Activated CD8-positive, alpha-beta T cell treated with anti-CD3 and anti-CD28 coated beads for 36 hours (primary cell): ENCODE measurements at regions not wholly inside any gene's neighbourhood (a gene's known extent, or its start where the extent isn't known, plus 50 kb on each side); places are given as distances from the start of the nearest gene placed in this dataset.

Source experiments
- ATAC-seq: fragments of 200-7000 bp; cut with Tn5 transposase; one replicate; pipeline ENCODE4 v1.10.0; 2021; ENCODE audit warnings: mild to moderate bottlenecking, moderate library complexity
- CTCF ChIA-PET: fragments of 350-600 bp; sonication (Branson Sonifier 250); formaldehyde crosslinking; loops from one replicate; lab custom pipeline; 2021; ENCODE audit warnings: antibody characterized with exemption; lab: Charles Lee
- POLR2A ChIA-PET: fragments of 350-600 bp; sonication (Branson Sonifier 250); formaldehyde crosslinking; loops from one replicate; lab custom pipeline; 2021; ENCODE audit warnings: antibody characterized with exemption; lab: Charles Lee
- DNase-seq: peaks from one replicate; pipeline ENCODE4 v3.0.0-alpha.2; 2020
- H3K27ac Mint-ChIP-seq: one replicate; pipeline ENCODE4 v1.8.0; 2021; ENCODE audit warnings: mild to moderate bottlenecking, mixed read lengths
- H3K27me3 Mint-ChIP-seq: one replicate; pipeline ENCODE4 v1.8.0; 2021; ENCODE audit warnings: mixed read lengths
- H3K36me3 Mint-ChIP-seq: one replicate; pipeline ENCODE4 v1.8.0; 2021; ENCODE audit warnings: low read depth, mixed read lengths
- H3K4me1 Mint-ChIP-seq: one replicate; pipeline ENCODE4 v1.8.0; 2021; ENCODE audit warnings: low read depth, mixed read lengths
- H3K4me3 Mint-ChIP-seq: one replicate; pipeline ENCODE4 v1.8.0; 2021; ENCODE audit warnings: mild to moderate bottlenecking, moderate library complexity, mixed read lengths
- H3K9me3 Mint-ChIP-seq: one replicate; pipeline ENCODE4 v1.8.0; 2021; ENCODE audit warnings: mixed read lengths
- intact Hi-C: fragments of 100-400 bp; cut with micrococcal nuclease; formaldehyde crosslinking; loops from one replicate; pipeline ENCODE4 v1.10.0; 2022
- TF ChIP-seq, protein P1 (sequence below): fragments of 200-600 bp; IDR thresholded peaks from one replicate; pipeline ENCODE4 v1.8.0; 2022; ENCODE audit warnings: antibody characterized with exemption, mild to moderate bottlenecking

DNA sequence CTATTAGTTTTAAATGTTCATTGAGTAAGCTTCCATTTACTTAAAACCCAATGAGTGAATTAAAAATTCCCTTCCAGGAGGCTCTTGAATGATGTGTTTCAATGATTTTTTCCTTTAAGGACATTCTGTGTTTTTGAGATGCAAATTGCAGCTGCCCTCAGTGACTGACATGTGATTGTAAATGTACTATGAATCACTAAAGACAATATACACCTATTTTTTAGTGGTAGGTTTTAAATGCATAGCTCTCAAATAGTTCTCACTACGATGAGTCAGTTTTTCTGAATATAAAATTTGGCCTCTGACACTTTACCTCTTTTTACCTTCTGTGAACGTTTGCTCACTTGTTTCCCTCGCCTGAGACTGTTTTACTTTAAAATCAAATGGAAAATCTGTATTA is 204.7 kb downstream of the BARHL2 start:
- no peaks in the 10 kb centered on the region for H3K36me3 Mint-ChIP-seq
- DNase-seq: no peak
- peaks cover 9% of the 10 kb centered on the region for H3K27me3 Mint-ChIP-seq
- H3K27ac Mint-ChIP-seq: no peak overlapping the region
- intact Hi-C loops: no loop called here
- no peaks in the 10 kb centered on the region for H3K4me1 Mint-ChIP-seq
- TF ChIP-seq, protein P1, sequence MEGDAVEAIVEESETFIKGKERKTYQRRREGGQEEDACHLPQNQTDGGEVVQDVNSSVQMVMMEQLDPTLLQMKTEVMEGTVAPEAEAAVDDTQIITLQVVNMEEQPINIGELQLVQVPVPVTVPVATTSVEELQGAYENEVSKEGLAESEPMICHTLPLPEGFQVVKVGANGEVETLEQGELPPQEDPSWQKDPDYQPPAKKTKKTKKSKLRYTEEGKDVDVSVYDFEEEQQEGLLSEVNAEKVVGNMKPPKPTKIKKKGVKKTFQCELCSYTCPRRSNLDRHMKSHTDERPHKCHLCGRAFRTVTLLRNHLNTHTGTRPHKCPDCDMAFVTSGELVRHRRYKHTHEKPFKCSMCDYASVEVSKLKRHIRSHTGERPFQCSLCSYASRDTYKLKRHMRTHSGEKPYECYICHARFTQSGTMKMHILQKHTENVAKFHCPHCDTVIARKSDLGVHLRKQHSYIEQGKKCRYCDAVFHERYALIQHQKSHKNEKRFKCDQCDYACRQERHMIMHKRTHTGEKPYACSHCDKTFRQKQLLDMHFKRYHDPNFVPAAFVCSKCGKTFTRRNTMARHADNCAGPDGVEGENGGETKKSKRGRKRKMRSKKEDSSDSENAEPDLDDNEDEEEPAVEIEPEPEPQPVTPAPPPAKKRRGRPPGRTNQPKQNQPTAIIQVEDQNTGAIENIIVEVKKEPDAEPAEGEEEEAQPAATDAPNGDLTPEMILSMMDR: no peak
- ATAC-seq: no peak
- ChIA-PET POLR2A (no interaction called here), CTCF (no interaction called here)
- no peak overlapping the region for H3K4me3 Mint-ChIP-seq
- no peaks in the 10 kb centered on the region for H3K9me3 Mint-ChIP-seq

DNA sequence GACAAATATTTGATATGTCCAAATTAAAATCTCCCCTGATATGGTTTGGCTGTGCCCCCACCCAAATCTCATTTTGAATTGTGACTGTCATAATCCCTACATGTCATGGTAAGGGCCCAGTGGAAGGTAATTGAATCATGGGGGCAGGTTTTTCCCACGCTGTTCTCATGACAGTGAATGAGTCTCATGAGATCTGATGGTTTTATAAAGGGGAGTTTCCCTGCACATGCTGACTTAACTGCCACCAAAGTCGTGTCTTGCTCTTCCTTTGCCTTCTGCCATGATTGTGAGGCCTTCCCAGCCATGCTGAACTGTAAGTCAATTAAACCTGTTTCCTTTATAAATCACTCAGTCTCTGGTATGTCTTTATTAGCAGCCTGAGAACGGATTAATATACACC is 207.0 kb downstream of the BARHL2 start:
- H3K27ac Mint-ChIP-seq: no peak overlapping the region
- ChIA-PET POLR2A (no interaction called here), CTCF (no interaction called here)
- H3K27me3 Mint-ChIP-seq: peaks cover 6% of the 10 kb centered on the region
- no peaks in the 10 kb centered on the region for H3K9me3 Mint-ChIP-seq
- no peak for DNase-seq
- H3K4me3 Mint-ChIP-seq: no peak overlapping the region
- H3K4me1 Mint-ChIP-seq: no peaks in the 10 kb centered on the region
- no peak for ATAC-seq
- TF ChIP-seq, protein P1: no peak
- H3K36me3 Mint-ChIP-seq: no peaks in the 10 kb centered on the region
- intact Hi-C loops: no loop called here

DNA sequence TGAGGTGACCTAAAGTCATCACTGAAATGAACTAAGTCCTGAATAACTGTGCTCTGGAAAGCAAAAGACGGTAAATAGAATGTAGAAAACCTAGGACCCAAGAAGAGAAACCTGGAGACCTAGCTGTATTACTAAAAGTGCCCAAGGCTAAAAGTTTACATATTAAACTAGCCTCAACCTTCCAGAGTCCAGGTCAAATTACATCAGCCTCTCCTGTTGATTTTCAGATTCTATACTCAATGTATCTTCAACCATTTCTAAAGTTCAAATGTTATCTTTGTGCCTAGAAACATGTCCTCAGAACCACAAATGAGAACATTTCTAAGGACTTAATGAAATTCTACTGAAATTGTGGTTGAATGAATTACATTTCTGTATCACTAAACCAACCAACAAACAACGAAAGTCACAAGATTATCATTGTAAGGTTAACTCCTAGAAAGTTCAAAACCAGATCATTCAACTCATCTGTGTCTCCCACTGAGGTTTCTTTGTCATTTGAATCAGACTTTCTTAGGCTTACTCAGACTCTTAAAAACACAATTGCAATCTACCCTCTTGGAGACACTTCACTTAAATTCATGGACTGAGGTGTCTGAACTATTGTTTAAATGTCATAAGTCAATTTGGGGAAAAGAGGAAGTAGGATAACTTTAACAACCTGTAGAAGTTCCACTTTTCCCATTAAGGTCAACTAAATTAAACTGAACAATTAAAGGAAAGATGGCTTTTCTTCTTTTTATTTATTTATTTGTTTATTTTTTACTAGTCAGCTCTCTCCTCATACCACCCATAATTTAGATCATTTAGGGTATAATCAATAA is 207.7 kb downstream of the BARHL2 start:
- ATAC-seq (no peak), DNase-seq (no peak)
- Mint-ChIP-seq H3K4me3 (no peak overlapping the region), H3K9me3 (no peaks in the 10 kb centered on the region), H3K36me3 (no peaks in the 10 kb centered on the region), H3K27me3 (peaks cover 6% of the 10 kb centered on the region), H3K4me1 (no peaks in the 10 kb centered on the region), H3K27ac (no peak overlapping the region)
- TF ChIP-seq, protein P1: no peak
- ChIA-PET POLR2A (no interaction called here), CTCF (no interaction called here)
- intact Hi-C loops: no loop called here

DNA sequence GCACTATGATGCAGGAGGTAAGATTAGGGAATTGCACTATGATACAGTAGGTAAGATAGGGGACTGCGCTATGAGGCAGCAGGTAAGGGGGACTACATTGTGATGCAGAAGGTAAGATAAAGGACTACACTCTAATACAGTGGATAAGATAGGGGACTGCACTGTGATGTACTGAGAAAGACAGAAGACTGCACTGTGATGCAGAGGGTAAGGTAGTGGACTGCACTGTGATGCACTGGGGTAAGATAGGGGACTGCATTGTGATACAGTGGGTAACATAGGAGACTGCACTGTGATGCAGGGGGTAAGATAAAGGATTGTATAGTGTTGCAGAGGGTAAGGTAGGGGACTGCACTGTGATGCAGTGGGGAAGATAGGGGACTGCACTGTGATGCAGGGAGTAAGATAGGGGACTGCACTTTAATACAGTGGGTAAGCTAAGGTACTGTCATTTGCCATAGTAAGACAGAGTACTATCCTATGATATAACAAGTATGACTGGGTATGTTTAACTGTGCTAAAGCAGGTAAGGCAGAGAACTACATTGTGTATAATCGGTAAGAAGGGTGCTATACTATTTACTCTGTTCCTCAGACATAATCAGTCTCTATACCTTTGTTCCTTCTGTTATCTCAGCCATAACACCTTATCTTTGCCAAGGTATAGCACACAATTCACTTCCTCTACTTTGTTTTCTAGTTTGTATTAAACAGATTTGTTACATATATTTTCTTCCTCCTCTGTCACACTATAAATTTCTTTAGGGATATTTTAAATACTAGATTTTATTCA is 208.5 kb downstream of the BARHL2 start:
- POLR2A ChIA-PET: no interaction called here
- Mint-ChIP-seq H3K4me3 (no peak overlapping the region), H3K9me3 (no peaks in the 10 kb centered on the region), H3K36me3 (no peaks in the 10 kb centered on the region), H3K4me1 (no peaks in the 10 kb centered on the region), H3K27me3 (peaks cover 3% of the 10 kb centered on the region), H3K27ac (no peak overlapping the region)
- ATAC-seq: no peak
- TF ChIP-seq, protein P1: no peak
- CTCF ChIA-PET: no interaction called here
- intact Hi-C loops: no loop called here
- DNase-seq: no peak

DNA sequence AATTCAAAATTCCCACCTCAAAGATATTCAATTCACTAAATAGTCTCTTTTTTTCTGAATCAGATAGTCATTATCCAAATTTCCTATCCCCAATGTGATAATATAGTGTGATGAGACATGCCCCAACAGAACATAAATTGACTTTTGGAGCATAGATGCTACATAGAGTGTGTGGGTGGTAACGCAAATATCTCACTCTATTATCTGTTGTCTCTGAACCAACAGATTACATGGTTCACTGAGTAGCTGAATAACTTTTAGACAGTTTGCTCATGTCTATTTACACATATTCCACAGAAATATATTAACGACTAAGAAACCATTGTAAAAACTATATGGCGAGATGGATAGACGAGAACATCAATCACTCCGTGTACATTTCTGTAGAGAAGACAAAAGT is 209.9 kb downstream of the BARHL2 start:
- H3K4me1 Mint-ChIP-seq: no peaks in the 10 kb centered on the region
- CTCF ChIA-PET: interaction anchor here (1.0 kb wide), 1 partner anchor 70 kb away, joined by 3 read pairs; no protein-coding TSS in a partner anchor
- ATAC-seq (no peak), DNase-seq (no peak)
- H3K27ac Mint-ChIP-seq: no peak overlapping the region
- POLR2A ChIA-PET: no interaction called here
- no peak overlapping the region for H3K4me3 Mint-ChIP-seq
- TF ChIP-seq, protein P1: no peak
- peaks cover 2% of the 10 kb centered on the region for H3K27me3 Mint-ChIP-seq
- intact Hi-C loops: no loop called here
- H3K9me3 Mint-ChIP-seq: no peaks in the 10 kb centered on the region
- H3K36me3 Mint-ChIP-seq: no peaks in the 10 kb centered on the region
